Tibial nerve (tissue), 3 donors: ENCODE measurements at regions not wholly inside any gene's neighbourhood (a gene's known extent, or its start where the extent isn't known, plus 50 kb on each side); places are given as distances from the start of the nearest gene placed in this dataset.

Source experiments
- POLR2A ChIP-seq, 2 donors: fragments of 450-650 bp; IDR thresholded peaks; one replicate each; pipeline ENCODE4 v1.6.1; 2017; ENCODE audit warnings: antibody characterized with exemption in 2 of 2, mild to moderate bottlenecking in 2 of 2, moderate library complexity in 2 of 2
- TF ChIP-seq, protein P1 (sequence below), 5 experiments: fragments of 200-600 bp in 3 of 5; fragments of 450-650 bp in 2 of 5; sonication (generic) in 3 of 5; IDR thresholded peaks; one replicate each; pipeline ENCODE4 v1.5.1; 2016 to 2019; ENCODE audit warnings: antibody characterized with exemption in 5 of 5, mild to moderate bottlenecking in 3 of 5, moderate library complexity in 2 of 5

- TF ChIP-seq POLR2A (IDR thresholded peaks at IDR 0.05): no peak
- TF ChIP-seq, protein P1, sequence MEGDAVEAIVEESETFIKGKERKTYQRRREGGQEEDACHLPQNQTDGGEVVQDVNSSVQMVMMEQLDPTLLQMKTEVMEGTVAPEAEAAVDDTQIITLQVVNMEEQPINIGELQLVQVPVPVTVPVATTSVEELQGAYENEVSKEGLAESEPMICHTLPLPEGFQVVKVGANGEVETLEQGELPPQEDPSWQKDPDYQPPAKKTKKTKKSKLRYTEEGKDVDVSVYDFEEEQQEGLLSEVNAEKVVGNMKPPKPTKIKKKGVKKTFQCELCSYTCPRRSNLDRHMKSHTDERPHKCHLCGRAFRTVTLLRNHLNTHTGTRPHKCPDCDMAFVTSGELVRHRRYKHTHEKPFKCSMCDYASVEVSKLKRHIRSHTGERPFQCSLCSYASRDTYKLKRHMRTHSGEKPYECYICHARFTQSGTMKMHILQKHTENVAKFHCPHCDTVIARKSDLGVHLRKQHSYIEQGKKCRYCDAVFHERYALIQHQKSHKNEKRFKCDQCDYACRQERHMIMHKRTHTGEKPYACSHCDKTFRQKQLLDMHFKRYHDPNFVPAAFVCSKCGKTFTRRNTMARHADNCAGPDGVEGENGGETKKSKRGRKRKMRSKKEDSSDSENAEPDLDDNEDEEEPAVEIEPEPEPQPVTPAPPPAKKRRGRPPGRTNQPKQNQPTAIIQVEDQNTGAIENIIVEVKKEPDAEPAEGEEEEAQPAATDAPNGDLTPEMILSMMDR (IDR thresholded peaks at IDR 0.05): no peak
Observed at GRCh38 chr6:67870321-67870720, 764.8 kb upstream of the ADGRB3 start.
